Panc1 (cell line): ENCODE measurements at regions not wholly inside any gene's neighbourhood (a gene's known extent, or its start where the extent isn't known, plus 50 kb on each side); places are given as distances from the start of the nearest gene placed in this dataset.

ENCODE experiments used
- CTCF ChIP-seq: fragments of 450-650 bp; IDR thresholded peaks from 2 replicates; pipeline ENCODE4 v1.5.1; 2017; ENCODE audit warnings: mild to moderate bottlenecking
- POLR2AphosphoS5 ChIP-seq: IDR thresholded peaks from 2 replicates; pipeline ENCODE4 v1.6.1; 2012; ENCODE audit warnings: mild to moderate bottlenecking, low read depth, low read length, moderate library complexity

GRCh38 chrX:63930140-63930539, 145.1 kb upstream of the ARHGEF9 start:
- TF ChIP-seq CTCF (peak; percentile 65), POLR2AphosphoS5 (no peak)
